Dermis blood vessel endothelial cell (primary cell): ENCODE measurements at regions not wholly inside any gene's neighbourhood (a gene's known extent, or its start where the extent isn't known, plus 50 kb on each side); places are given as distances from the start of the nearest gene placed in this dataset.

ENCODE experiments used
- DNase-seq: peaks from one replicate; pipeline ENCODE4 v3.0.0; 2010

DNA sequence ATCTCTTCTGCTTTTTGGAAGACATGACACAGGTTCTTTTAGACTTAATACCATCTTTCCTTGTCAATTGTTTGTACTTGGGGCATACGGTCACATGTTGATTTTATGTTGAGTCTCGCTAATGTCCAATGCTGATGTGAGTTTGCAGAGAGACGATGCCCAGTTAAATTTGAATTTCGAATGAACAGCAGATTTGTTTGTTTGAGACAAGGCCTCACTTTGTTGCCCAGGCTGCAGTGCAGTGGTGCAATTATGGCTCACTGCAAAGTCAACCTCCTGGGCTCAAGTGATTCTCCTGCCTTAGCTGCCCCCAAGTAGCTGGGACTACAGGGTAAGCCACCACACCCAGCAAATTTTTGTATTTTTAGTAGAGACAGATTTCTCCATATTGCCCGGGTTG is 473.5 kb downstream of the RIT2 start:
- no peak for DNase-seq

DNA sequence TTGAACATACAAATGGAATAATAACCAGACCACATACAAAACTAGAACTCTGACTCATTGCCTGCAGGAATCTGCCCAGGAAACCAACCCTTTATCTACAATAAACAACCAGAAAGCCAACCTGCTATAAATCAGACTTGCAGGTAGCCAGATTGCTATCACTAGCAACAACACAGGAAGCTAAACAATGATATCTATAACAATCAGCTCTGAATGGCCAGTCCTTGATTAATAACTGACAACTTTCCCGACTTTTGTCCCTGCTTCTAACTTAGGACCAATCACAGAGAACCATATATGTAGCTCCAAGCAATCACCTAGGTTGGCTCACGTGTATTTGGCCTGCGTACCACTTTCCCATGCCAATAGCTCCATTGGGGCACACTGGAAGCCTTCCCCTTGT is 470.8 kb downstream of the RIT2 start:
- DNase-seq: no peak

DNA sequence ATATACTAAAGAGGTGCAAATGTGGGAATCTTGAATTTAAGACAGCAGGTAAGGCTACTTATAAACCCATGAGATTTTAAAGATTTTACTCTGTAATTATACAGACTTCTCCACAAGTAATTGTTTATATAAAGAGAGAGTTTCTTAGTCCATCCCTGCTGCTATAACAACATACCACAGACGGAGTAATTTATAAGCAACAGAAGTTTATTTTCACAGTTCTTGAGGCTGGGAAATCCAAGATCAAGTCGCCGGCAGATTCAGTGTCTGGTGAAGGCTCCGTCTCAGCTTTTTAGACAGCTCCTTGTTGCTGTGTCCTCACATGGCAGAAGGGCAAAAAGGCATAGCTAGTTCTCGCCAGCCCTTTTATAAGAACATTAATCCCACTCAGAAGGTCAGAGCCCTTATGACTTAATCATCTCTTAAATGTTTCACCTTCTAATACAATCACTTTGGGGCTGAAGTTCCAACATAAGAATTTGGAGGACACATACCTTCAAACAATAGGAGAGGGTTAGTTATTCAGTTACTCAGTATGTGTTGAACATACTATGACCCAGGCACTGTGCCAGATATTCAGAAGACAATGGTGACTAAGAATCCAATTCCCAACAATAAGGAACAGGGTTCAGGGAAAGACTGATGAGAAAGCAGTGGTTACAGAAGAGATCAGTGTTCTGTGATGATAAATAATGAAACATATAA is 466.0 kb downstream of the RIT2 start:
- peak; percentile 2 for DNase-seq

DNA sequence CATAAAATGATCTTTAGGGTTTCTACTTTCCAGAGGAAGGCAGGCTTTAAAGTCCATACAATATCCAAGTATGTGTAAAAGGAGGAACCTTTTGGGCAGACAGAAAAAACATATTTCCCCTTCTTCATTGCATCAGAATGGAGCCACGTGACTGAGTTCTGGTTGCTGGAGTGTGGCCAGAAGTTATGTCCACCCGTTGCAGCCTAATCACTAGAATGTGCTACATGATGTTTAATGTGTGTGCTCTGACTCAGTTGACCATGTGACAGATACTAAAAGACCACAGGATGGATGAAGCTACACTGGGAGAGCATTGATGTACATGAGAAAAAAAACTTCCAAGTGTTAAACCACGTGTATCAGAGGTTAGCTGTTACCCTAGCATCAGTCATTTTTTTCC is 460.9 kb downstream of the RIT2 start:
- DNase-seq: no peak

DNA sequence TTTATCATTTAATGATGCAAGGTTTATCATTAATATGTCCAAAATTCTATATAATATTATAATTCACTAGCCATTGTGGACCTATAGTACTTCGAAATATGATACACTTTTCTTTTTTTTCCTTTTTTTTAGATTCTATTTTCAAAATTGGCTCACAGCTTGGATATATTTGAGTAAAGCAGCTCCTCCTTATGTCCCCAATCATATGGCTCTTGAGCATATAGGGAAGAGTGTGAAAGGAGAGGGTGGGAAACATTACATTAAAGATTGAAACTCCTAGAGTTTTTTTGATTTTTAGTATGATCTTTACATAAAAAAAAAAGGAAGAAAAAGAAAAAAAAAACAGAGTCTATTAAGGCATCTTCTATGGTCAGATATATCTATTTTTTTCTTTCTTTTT is 457.9 kb downstream of the RIT2 start:
- no peak for DNase-seq

DNA sequence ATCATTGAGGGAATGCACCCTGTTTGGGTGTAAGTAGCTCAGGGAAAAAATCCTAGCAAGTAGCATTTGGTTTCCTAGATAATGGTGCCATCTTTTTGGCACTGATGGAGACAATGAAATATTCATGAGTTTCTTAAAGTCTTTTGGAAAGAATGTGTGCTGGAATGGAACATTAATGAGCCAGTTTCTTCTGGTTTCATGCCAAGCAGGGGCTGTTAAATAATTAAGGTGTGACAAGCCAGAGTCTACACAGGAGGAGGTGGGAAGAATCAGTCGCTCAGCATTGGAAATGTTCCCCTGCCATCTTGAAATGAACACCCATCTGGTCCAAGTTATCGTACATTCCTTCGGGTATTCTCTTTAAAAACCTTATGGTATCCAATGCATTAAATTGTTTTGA is 457.3 kb downstream of the RIT2 start:
- DNase-seq: no peak

DNA sequence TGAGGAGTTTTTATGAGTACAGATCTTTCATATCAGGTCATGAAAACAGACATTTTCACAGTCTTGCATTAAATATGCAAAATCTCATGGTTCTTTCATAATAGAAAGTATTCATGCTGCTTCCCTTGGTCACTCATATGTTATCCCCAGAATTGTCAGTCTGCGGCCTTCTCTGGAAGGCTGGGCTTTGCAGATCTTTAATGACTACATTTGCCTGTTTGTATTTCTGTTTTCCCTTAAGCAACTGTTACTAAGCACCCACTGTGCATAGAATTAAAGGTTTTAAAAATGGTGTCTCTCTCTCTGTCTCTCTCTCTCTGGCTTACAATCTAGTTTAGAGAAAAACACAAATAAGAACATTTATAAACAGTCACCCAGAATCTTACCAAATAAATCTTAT is 456.3 kb downstream of the RIT2 start:
- no peak for DNase-seq

DNA sequence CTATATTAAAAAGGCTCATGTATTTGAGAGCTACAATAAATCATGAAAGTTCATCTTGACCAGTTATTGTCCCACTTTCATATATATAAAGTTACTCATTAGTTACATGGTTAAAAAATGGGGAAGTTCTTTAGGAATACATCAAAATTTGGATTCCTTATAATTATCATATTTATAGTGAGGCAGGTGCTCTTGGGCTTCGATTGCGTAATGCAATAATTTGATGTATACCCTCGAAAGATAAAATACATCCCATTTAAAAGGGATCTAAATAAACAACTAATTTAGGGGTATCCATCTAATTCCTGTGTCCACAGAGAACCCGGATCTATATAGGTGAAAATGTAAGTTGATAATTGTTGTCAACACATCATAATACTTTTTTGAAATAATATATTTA is 444.6 kb downstream of the RIT2 start:
- no peak for DNase-seq

DNA sequence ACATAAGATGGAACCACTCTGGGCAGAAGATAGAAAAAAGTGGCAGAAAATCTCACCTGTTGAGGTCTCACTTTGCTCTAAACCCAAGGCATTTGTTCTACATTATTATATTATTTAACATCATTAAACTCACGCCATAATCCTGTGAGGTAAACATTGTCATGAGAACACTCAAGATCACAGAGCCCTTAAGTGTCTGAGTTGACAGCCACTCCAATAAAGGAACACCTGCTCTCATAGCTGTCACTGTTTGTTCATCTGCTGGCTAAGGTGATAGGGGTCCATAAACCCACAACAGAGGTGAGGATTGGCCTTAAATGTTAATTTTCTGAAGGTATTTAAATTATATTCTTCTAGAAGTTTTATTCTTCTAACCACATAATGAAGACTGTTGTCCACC is 439.7 kb downstream of the RIT2 start:
- no peak for DNase-seq

DNA sequence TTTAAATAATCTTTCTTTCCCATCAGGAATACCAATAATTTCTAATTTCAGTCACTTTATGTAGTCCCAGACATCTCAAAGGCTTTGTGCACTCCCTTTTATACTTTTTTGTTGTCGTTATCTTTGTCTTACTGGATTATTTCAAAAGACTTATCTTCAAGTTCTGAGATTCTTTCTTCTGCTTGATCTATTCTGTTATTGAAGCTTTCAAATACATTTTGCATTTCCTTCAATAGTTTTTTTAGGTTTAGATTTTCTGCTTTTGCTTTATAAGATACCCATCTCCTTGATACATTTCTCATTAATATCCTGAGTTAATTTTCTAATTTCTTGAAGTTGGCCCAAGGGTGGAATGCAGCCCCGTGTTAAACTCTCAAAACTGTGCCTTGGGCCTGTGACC is 432.4 kb downstream of the RIT2 start:
- no peak for DNase-seq

DNA sequence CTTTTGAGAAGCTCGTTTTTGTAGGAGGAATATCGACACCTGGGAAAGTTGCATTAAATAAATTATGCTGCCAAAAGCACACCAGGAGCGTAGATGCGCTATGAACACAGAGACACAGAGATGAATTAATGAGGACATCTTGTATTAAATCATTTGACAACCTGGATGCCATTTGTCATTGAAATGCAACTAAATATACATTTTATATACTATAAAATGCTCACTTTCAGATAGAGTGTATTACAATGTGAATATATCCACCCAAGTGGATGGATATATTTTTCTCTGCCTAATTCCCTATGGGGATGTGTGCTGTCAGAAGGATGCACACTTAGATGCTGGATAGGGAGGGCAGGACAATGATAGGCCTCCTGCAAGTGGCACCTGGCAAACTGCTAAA is 426.2 kb downstream of the RIT2 start:
- no peak for DNase-seq
